Fibroblast of skin of abdomen (primary cell): ENCODE measurements at regions not wholly inside any gene's neighbourhood (a gene's known extent, or its start where the extent isn't known, plus 50 kb on each side); places are given as distances from the start of the nearest gene placed in this dataset.

Source experiments
- DNase-seq: peaks from one replicate; pipeline ENCODE4 v3.0.0-alpha.2; 2013

- DNase-seq: no peak
Observed at GRCh38 chr16:6918646-6919045, 414.0 kb upstream of the RBFOX1 start.

DNA sequence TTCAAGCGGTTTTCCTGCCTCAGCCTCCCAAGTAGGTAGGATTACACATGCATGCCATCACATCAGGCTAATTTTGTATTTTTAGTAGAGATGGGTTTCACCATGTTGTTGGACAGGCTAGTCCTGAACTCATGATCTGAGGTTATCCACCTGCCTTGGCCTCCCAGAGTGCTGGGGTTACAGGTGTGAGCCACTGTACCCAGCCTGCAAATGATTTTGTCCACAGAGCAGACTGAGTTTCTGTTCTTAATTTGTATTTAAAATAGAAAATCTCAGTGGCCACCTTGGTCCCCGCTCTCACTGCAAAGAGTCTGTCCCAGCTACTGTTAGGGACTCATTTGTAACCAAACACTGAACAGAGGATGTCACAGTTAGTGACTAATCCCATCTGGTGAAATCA, 415.7 kb upstream of the RBFOX1 start:
- DNase-seq: no peak

GRCh38 chr16:6913566-6913965, 419.1 kb upstream of the RBFOX1 start:
- DNase-seq: no peak

GRCh38 chr16:6910301-6910700, 422.3 kb upstream of the RBFOX1 start:
- no peak for DNase-seq

- no peak for DNase-seq
Observed at GRCh38 chr16:6905601-6906000, 427.0 kb upstream of the RBFOX1 start.

- no peak for DNase-seq
Observed at GRCh38 chr16:6903671-6904070, 429.0 kb upstream of the RBFOX1 start.

DNA sequence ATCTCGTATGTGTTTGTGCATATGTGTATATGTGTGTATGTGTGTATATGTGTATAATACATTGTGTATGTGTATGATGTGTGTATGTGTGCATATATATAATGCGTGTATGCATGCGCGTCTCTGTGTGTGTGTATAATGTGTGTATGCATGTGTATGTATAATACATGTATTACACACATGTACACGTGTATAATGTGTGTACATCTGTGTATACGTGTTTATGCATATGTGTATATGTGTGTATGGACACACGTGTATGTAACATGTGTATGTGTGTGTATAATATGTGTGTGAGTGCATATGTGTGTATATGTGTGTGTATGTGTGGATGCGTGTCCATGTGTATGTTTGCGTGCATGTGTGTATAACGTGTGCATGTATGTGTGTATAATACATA, 433.7 kb upstream of the RBFOX1 start:
- no peak for DNase-seq

DNA sequence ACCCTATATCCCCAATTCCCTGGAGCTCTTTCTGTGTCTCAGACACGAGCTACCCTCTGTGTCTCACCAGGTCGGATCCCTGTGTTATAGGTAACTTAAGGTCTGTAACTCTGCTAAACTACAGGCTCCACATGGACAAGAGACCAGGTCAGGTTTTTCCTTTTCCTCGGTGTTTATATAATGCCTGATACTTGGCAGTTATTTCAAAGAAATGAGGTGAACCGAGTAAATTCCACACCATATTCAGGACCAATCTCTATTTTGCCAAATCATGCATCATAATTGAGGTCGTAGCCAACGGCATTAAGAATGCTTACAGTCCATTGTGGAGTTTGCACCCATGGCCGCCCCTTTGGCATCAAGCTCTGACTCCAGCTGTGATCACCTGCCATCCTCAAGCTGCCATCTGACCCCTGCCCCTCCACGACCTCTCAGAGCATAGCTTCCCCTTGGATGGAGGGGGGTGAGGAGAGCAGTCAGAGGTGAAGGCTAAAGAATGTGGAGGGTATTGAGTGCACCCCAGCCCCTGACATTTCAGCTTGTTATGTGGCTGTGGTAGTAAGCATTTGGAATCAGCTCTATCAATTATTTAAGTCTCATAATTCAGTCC, 434.7 kb upstream of the RBFOX1 start:
- no peak for DNase-seq

GRCh38 chr16:6892966-6893365, 439.7 kb upstream of the RBFOX1 start:
- no peak for DNase-seq

- no peak for DNase-seq
Observed at GRCh38 chr16:6891496-6891895, 441.1 kb upstream of the RBFOX1 start.

DNA sequence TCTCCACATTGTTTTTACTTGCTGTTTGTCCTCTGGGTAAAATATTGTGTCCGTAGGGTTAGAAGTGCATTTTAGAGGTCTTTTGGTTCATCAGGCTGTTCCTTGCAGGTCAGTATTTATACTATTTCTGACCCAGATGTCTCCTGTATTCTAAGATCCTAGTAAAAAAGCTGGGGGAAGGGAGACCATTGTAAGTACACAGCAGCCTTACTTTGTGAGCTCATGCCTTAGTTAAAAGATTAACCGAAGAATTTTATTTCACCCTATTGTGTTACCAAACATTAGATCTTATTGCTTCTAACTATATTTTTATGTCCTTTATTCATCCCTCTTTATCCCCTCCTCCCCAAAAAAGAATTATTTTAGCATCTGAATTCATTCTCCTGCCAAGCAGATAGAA, 444.1 kb upstream of the RBFOX1 start:
- DNase-seq: no peak

DNA sequence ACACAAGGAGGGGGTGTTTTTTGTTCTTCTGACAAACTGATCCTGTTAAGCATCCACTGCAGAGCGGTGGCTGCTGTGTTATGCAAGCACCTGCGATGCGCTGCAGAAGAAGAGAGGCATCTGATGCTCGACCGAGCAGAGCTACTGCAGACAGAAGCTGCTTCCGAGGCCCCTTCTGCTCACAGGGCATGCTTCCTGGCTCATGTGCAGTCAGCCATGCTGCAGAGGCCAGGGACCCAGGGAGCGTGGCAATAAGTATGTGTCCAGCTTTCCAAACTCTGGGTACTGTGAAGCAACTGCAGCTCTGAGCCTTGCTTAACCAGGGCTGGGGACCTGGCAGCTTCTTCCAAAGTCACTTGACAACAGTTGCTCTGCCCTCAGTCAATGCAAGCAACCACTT, 448.6 kb upstream of the RBFOX1 start:
- no peak for DNase-seq

DNA sequence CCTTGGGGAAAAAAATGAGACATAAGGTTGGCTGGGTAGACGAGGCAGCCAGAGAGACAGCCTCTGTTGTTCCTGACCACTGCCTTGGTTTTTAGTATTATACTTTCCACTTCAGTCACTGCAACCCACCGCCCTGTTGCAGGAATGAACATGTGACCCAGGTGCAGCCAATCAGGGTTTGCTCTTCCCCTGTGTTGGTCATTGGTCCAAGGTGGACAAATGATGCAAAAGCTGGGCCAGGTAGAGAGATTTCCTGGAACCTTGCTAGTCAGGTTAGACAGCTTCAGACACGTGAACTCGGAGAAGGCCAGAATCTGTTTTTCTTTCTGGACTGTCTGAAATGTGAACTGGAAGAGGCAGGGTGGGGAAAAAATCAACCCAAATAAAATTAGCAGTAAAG, 452.4 kb upstream of the RBFOX1 start:
- DNase-seq: no peak

GRCh38 chr16:6864671-6865070, 468.0 kb upstream of the RBFOX1 start:
- DNase-seq: no peak

GRCh38 chr16:6864244-6864643, 468.4 kb upstream of the RBFOX1 start:
- DNase-seq: no peak

DNA sequence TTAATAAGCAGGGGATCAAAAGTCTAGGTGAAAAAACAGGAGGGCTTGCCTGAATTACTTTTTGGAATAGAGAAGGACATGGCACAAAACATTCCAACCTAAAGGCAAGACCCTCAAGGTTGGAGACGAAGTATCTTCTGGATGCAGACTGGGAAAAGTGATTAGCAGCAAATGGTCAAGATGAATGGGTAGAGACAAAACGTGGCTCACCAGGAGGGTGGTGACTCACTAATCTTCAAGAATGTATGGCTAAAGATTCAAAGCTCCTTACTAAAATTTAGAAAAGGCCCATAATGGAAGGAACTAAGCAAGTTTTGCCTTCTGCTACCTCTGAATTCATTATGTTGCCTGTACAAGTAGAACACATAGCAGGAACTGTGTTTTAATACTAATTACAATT, 469.5 kb upstream of the RBFOX1 start:
- DNase-seq: no peak

- no peak for DNase-seq
Observed at GRCh38 chr16:6861815-6862477, 470.7 kb upstream of the RBFOX1 start.

- DNase-seq: no peak
Observed at GRCh38 chr16:6861135-6861814, 471.4 kb upstream of the RBFOX1 start.

- no peak for DNase-seq
Observed at GRCh38 chr16:6857575-6857974, 475.1 kb upstream of the RBFOX1 start.

GRCh38 chr16:6856578-6856977, 476.1 kb upstream of the RBFOX1 start:
- DNase-seq: no peak

GRCh38 chr16:6853565-6853964, 479.1 kb upstream of the RBFOX1 start:
- no peak for DNase-seq

GRCh38 chr16:6852643-6853225, 479.9 kb upstream of the RBFOX1 start:
- no peak for DNase-seq

DNA sequence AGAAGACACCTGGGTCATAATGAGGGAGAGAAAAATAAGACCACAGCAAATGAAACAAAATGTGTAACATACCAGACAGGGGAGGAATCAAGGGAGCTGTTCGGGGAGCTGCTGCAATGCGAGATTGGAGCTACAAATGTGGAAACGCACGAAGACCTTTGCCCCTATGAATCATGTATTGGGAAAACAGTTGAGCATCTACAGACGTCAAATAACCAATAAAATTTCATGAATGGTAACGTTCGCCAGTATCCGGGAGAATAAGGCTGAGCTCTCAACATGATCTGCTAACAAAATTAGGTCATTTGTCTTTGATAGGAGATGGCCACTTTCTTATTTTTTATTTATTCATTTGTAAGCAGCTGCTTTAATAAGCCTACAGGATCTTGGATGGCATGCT, 486.2 kb upstream of the RBFOX1 start:
- DNase-seq: no peak

DNA sequence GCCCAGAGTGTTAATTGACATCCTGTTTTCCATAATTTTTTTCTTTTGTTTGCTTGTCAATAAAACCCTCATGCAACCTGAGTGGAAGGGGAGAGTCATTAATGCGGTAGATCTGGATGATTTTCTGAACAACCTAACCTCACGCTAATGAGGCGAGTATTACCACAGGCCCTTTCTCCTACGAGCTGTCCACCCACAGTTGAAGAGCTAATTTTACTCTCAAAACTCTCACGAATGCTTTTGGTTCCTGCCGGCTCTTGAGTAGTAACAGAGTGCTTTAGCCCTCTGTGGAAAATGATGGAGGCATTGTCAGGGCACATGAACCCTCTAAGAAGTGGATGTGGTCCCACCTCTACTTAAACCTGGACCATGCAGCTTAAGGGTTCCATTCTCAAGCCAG, 491.3 kb upstream of the RBFOX1 start:
- no peak for DNase-seq
